HL-60 (cell line): ENCODE measurements at regions not wholly inside any gene's neighbourhood (a gene's known extent, or its start where the extent isn't known, plus 50 kb on each side); places are given as distances from the start of the nearest gene placed in this dataset.

Experiments
- DNase-seq, 2 experiments: peaks; one replicate each; pipeline ENCODE4 v3.0.0-alpha.2; 2010 to 2020; ENCODE audit warnings: low read depth in 1 of 2, low spot score in 1 of 2
- H3K27ac ChIP-seq: fragments of 250-450 bp; sonication (Bioruptor Pico); replicated peaks from 2 replicates; pipeline ENCODE4 v1.5.1; 2020; ENCODE audit warnings: mild to moderate bottlenecking, moderate library complexity
- H3K27me3 ChIP-seq: fragments of 250-450 bp; sonication (Bioruptor Pico); 2 replicates; pipeline ENCODE4 v1.5.1; 2021; ENCODE audit warnings: mild to moderate bottlenecking, moderate library complexity; ENCODE audit not compliant: insufficient read depth, poor library complexity, severe bottlenecking
- H3K4me3 ChIP-seq: replicated peaks from 2 replicates; pipeline ENCODE4 v1.5.1; 2011; ENCODE audit warnings: mild to moderate bottlenecking, control low read depth, low read length; ENCODE audit not compliant: insufficient read depth
- CTCF ChIP-seq: IDR thresholded peaks from one replicate; pipeline ENCODE4 v1.5.1; 2011; ENCODE audit warnings: low read length, control low read depth, inconsistent platforms; ENCODE audit not compliant: insufficient read depth
- GABPA ChIP-seq: IDR thresholded peaks from 2 replicates; pipeline ENCODE4 v1.6.1; 2012; ENCODE audit warnings: low read depth
- POLR2AphosphoS5 ChIP-seq: IDR thresholded peaks from 2 replicates; pipeline ENCODE4 v1.6.1; 2012; ENCODE audit warnings: low read depth
- REST ChIP-seq: IDR thresholded peaks from 2 replicates; pipeline ENCODE4 v1.6.1; 2012; ENCODE audit warnings: low read depth; ENCODE audit not compliant: insufficient replicate concordance
- SPI1 ChIP-seq: IDR thresholded peaks from 2 replicates; pipeline ENCODE4 v1.6.1; 2012; ENCODE audit warnings: low read depth, mild to moderate bottlenecking, borderline replicate concordance

GRCh38 chr16:6732166-6732565 lies 600.5 kb upstream of the RBFOX1 start:
- no peak for DNase-seq
- TF ChIP-seq REST (no peak), CTCF (no peak), POLR2AphosphoS5 (no peak), GABPA (no peak), SPI1 (no peak)
- Histone ChIP-seq H3K27me3 (no peaks in the 10 kb centered on the region), H3K27ac (no peak overlapping the region), H3K4me3 (no peak overlapping the region)

GRCh38 chr16:6728381-6728780 lies 604.3 kb upstream of the RBFOX1 start:
- TF ChIP-seq GABPA: no peak
- TF ChIP-seq SPI1: no peak
- TF ChIP-seq REST: no peak
- no peak for TF ChIP-seq POLR2AphosphoS5
- TF ChIP-seq CTCF: no peak
- no peak overlapping the region for H3K4me3 ChIP-seq
- H3K27me3 ChIP-seq: no peaks in the 10 kb centered on the region
- no peak overlapping the region for H3K27ac ChIP-seq
- DNase-seq: no peak

GRCh38 chr16:6726621-6727020 lies 606.0 kb upstream of the RBFOX1 start:
- H3K27ac ChIP-seq: no peak overlapping the region
- no peak for TF ChIP-seq SPI1
- TF ChIP-seq GABPA: no peak
- TF ChIP-seq CTCF: no peak
- TF ChIP-seq REST: no peak
- no peak for TF ChIP-seq POLR2AphosphoS5
- H3K4me3 ChIP-seq: no peak overlapping the region
- DNase-seq: no peak
- no peaks in the 10 kb centered on the region for H3K27me3 ChIP-seq
